GM12872 (cell line): ENCODE measurements at regions not wholly inside any gene's neighbourhood (a gene's known extent, or its start where the extent isn't known, plus 50 kb on each side); places are given as distances from the start of the nearest gene placed in this dataset.

Experiments
- CTCF ChIP-seq: IDR thresholded peaks from 3 replicates; pipeline ENCODE4 v1.5.1; 2011; ENCODE audit warnings: low read depth, mild to moderate bottlenecking, low read length, moderate library complexity; ENCODE audit not compliant: insufficient read depth

- TF ChIP-seq CTCF, result peak; percentile 39; the same call in 1 of the 3 replicates
Observed at GRCh38 chr13:50085063-50085462, 69.8 kb downstream of the KCNRG start.

- no peak for TF ChIP-seq CTCF
Observed at GRCh38 chr13:50089633-50090032, 74.4 kb downstream of the KCNRG start.

- no peak for TF ChIP-seq CTCF
Observed at GRCh38 chr13:50090211-50090610, 75.0 kb downstream of the KCNRG start.

GRCh38 chr13:50094615-50095293 is 79.5 kb downstream of the KCNRG start:
- TF ChIP-seq CTCF, result no peak

- no peak for TF ChIP-seq CTCF
Observed at GRCh38 chr13:50098693-50099092, 83.4 kb downstream of the KCNRG start.

- TF ChIP-seq CTCF, result no peak
Observed at GRCh38 chr13:50099473-50099872, 84.2 kb downstream of the KCNRG start.

- no peak for TF ChIP-seq CTCF
Observed at GRCh38 chr13:50101590-50101989, 86.3 kb downstream of the KCNRG start.

- no peak for TF ChIP-seq CTCF
Observed at GRCh38 chr13:50104493-50104892, 89.2 kb downstream of the KCNRG start.
